Caco-2 (cell line): ENCODE measurements at regions not wholly inside any gene's neighbourhood (a gene's known extent, or its start where the extent isn't known, plus 50 kb on each side); places are given as distances from the start of the nearest gene placed in this dataset.

Experiments used
- BruUV-seq: library from RNA; stranded (reverse); fragments of 400-500 nt; replicated peaks from 2 replicates; lab custom pipeline; 2021; lab: Mats Ljungman, UMichigan
- CTCF ChIA-PET: fragments of 300-600 bp; sonication (Branson Sonifier 250); formaldehyde crosslinking; loops from one replicate; lab custom pipeline; 2022; ENCODE audit warnings: antibody characterized with exemption; lab: Charles Lee
- POLR2A ChIA-PET: fragments of 300-600 bp; sonication (Branson Sonifier 250); formaldehyde crosslinking; loops from one replicate; lab custom pipeline; 2022; ENCODE audit warnings: antibody characterized with exemption; lab: Charles Lee
- DNase-seq, 2 experiments: peaks; one replicate each; pipeline versions ENCODE4 v3.0.0 to v3.0.0-alpha.2; 2020 to 2022
- H3K27me3 ChIP-seq: replicated peaks from 2 replicates; pipeline ENCODE4 v1.6.0; 2011; ENCODE audit warnings: low read length; ENCODE audit not compliant: control insufficient read depth, insufficient read depth
- H3K36me3 ChIP-seq: 2 replicates; pipeline ENCODE4 v1.5.1; 2011; ENCODE audit warnings: low read length; ENCODE audit not compliant: control insufficient read depth, insufficient read depth
- H3K4me1 ChIP-seq: fragments of 250-450 bp; sonication (Bioruptor Pico); 2 replicates; pipeline ENCODE4 v1.5.1; 2020; ENCODE audit warnings: mild to moderate bottlenecking
- H3K4me3 ChIP-seq: 2 replicates; pipeline ENCODE4 v1.5.1; 2011; ENCODE audit warnings: low read depth, mild to moderate bottlenecking, control low read depth, low read length
- H3K9me3 ChIP-seq: fragments of 250-450 bp; sonication (Bioruptor Pico); 2 replicates; pipeline ENCODE4 v1.5.1; 2020; ENCODE audit warnings: mild to moderate bottlenecking, moderate library complexity
- H3K27ac Mint-ChIP-seq: one replicate; pipeline ENCODE4 v1.8.0; 2022; ENCODE audit warnings: mixed read lengths; ENCODE audit not compliant: unreplicated experiment
- H3K27me3 Mint-ChIP-seq: one replicate; pipeline ENCODE4 v1.8.0; 2022; ENCODE audit warnings: mixed read lengths; ENCODE audit not compliant: insufficient read depth, unreplicated experiment
- H3K36me3 Mint-ChIP-seq: one replicate; pipeline ENCODE4 v1.8.0; 2022; ENCODE audit warnings: mild to moderate bottlenecking, mixed read lengths; ENCODE audit not compliant: insufficient read depth, unreplicated experiment
- H3K4me1 Mint-ChIP-seq: one replicate; pipeline ENCODE4 v1.8.0; 2022; ENCODE audit warnings: low read depth, mixed read lengths; ENCODE audit not compliant: unreplicated experiment
- H3K4me3 Mint-ChIP-seq: one replicate; pipeline ENCODE4 v1.8.0; 2022; ENCODE audit warnings: mild to moderate bottlenecking, moderate library complexity, mixed read lengths; ENCODE audit not compliant: unreplicated experiment
- H3K9me3 Mint-ChIP-seq: one replicate; pipeline ENCODE4 v1.8.0; 2022; ENCODE audit warnings: mixed read lengths; ENCODE audit not compliant: unreplicated experiment
- intact Hi-C: fragments of 100-400 bp; cut with micrococcal nuclease; formaldehyde crosslinking; loops from one replicate; pipeline ENCODE4 v1.10.0; 2022; ENCODE audit not compliant: unreplicated experiment
- TF ChIP-seq, protein P1 (sequence below), 2 experiments: fragments of 200-600 bp in 1 of 2; IDR thresholded peaks; 1 replicate in 1 of 2; 2 replicates in 1 of 2; pipeline versions ENCODE4 v1.5.1 to v1.8.0; 2011 to 2022; ENCODE audit warnings: antibody characterized with exemption in 1 of 2, control low read depth in 1 of 2, inconsistent platforms in 1 of 2, low read depth in 1 of 2, low read length in 1 of 2, mild to moderate bottlenecking in 1 of 2, moderate library complexity in 1 of 2; ENCODE audit not compliant: insufficient read depth in 1 of 2, severe bottlenecking in 1 of 2, unreplicated experiment in 1 of 2

DNA sequence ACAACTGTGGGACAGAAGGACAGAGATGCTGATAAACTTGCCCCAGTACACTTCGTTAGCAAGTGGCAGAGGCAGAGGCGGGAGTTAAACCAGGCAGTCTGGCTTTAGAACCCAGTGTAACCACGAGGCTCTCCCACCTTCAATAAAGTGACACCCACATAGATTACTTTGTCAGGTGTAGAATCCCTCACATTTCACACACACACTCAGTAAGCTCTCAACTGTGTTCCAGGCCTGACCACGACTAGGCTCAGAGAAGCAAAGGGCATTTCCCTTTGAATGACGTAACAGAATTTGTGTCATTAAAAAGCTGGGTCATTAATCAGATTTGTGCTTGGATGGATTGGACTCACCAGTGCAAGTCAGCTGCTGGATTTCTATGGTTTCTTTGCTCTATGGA is 118.3 kb upstream of the RCN1 start:
- Mint-ChIP-seq H3K9me3 (no peaks in the 10 kb centered on the region), H3K27me3 (peaks cover 13% of the 10 kb centered on the region), H3K27ac (no peak overlapping the region), H3K36me3 (no peaks in the 10 kb centered on the region), H3K4me1 (no peaks in the 10 kb centered on the region), H3K4me3 (no peak overlapping the region)
- ChIA-PET POLR2A (no interaction called here), CTCF (no interaction called here)
- no peaks in the 10 kb centered on the region for H3K36me3 ChIP-seq
- BruUV-seq: no TSS peak
- H3K27me3 ChIP-seq: no peaks in the 10 kb centered on the region; the same call in 1 of the 2 replicates
- intact Hi-C loops: no loop called here
- H3K4me3 ChIP-seq: no peak overlapping the region
- DNase-seq: no peak
- H3K9me3 ChIP-seq: no peaks in the 10 kb centered on the region
- TF ChIP-seq, protein P1, sequence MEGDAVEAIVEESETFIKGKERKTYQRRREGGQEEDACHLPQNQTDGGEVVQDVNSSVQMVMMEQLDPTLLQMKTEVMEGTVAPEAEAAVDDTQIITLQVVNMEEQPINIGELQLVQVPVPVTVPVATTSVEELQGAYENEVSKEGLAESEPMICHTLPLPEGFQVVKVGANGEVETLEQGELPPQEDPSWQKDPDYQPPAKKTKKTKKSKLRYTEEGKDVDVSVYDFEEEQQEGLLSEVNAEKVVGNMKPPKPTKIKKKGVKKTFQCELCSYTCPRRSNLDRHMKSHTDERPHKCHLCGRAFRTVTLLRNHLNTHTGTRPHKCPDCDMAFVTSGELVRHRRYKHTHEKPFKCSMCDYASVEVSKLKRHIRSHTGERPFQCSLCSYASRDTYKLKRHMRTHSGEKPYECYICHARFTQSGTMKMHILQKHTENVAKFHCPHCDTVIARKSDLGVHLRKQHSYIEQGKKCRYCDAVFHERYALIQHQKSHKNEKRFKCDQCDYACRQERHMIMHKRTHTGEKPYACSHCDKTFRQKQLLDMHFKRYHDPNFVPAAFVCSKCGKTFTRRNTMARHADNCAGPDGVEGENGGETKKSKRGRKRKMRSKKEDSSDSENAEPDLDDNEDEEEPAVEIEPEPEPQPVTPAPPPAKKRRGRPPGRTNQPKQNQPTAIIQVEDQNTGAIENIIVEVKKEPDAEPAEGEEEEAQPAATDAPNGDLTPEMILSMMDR (IDR thresholded peaks at IDR 0.05; ENCODE audit: insufficient read depth in 1 of 2, low read depth in 1 of 2, low read length in 1 of 2, severe bottlenecking in 1 of 2, unreplicated experiment in 1 of 2): no peak
- no peaks in the 10 kb centered on the region for H3K4me1 ChIP-seq

DNA sequence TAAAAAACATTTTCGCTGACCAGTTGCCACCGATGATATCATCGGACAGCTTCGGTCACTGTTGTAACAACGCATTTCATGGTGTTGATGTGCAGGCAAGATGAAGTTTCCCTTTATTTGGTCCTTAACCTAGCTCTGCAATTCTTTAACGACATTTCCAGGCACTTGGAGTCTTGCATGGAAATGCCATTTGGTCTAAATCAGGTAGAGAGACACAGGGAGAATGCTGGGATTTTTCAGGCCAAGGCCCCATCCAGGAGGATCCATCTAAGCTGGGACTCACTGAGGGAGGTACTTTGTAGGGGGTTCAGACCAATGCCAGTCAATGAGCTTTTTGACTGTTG is 121.5 kb upstream of the RCN1 start:
- H3K36me3 ChIP-seq: no peaks in the 10 kb centered on the region
- Mint-ChIP-seq H3K4me1 (no peaks in the 10 kb centered on the region), H3K4me3 (no peak overlapping the region), H3K27me3 (peaks cover 5% of the 10 kb centered on the region), H3K27ac (no peak overlapping the region), H3K9me3 (no peaks in the 10 kb centered on the region), H3K36me3 (no peaks in the 10 kb centered on the region)
- ChIA-PET CTCF (no interaction called here), POLR2A (no interaction called here)
- no TSS peak for BruUV-seq
- TF ChIP-seq, protein P1 (IDR thresholded peaks at IDR 0.05; ENCODE audit: insufficient read depth in 1 of 2, low read depth in 1 of 2, low read length in 1 of 2, severe bottlenecking in 1 of 2, unreplicated experiment in 1 of 2): no peak
- H3K4me3 ChIP-seq: no peak overlapping the region
- H3K4me1 ChIP-seq: no peaks in the 10 kb centered on the region
- no peaks in the 10 kb centered on the region for H3K9me3 ChIP-seq
- no peaks in the 10 kb centered on the region; the same call in 1 of the 2 replicates for H3K27me3 ChIP-seq
- intact Hi-C loops: no loop called here
- no peak for DNase-seq

DNA sequence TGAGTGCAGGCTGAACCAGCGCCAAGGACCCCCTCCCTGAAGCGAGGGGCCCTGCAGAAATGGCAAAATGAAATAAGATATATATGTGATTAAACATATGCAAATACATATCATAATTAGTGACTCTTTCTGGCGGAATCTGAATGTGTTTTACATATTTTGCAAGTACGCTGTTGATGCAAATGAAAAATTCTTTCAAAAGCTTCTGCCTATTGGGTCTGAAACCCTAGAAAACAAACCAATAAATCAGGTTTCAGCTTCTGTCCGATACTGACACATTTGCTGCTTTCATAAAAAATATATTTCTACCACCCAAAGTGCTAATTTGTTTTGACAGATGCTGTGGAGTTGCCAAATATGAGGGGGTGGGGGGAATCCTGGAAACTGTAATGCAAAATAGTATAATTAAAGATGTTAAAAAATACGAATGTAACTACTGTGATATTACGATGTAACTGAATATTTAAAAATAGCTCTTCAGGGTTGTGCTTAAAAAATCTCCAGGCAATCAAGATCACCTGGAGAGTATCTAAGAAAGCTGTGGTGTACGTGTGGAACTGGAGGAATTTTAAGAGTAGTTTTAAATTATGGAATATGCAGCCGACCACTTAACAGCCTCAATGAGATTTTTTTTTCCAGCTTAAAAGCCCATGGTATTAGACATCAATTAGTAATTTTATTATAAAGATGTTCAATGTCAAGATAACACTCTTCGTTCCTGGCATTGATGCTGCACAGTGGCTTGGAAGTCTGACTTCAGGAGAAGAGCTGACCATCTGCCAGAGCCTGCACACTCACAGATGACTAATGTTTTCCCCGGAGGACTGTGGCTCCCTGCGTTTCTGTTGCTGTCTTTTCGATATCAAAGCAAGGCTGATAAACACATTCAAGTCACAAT is 122.2 kb upstream of the RCN1 start:
- POLR2A ChIA-PET: no interaction called here
- intact Hi-C loops: no loop called here
- Histone ChIP-seq H3K36me3 (no peaks in the 10 kb centered on the region), H3K27me3 (no peaks in the 10 kb centered on the region; the same call in 1 of the 2 replicates), H3K4me1 (no peaks in the 10 kb centered on the region), H3K4me3 (no peak overlapping the region), H3K9me3 (no peaks in the 10 kb centered on the region)
- DNase-seq: no peak
- BruUV-seq: no TSS peak
- CTCF ChIA-PET: no interaction called here
- TF ChIP-seq, protein P1 (IDR thresholded peaks at IDR 0.05; ENCODE audit: insufficient read depth in 1 of 2, low read depth in 1 of 2, low read length in 1 of 2, severe bottlenecking in 1 of 2, unreplicated experiment in 1 of 2): no peak
- H3K4me3 Mint-ChIP-seq: no peak overlapping the region
- no peaks in the 10 kb centered on the region for H3K9me3 Mint-ChIP-seq
- H3K4me1 Mint-ChIP-seq: no peaks in the 10 kb centered on the region
- H3K27me3 Mint-ChIP-seq: peaks cover 5% of the 10 kb centered on the region
- H3K27ac Mint-ChIP-seq: no peak overlapping the region
- no peaks in the 10 kb centered on the region for H3K36me3 Mint-ChIP-seq
